ENCODE measurements at regions not wholly inside any gene's neighbourhood (a gene's known extent, or its start where the extent isn't known, plus 50 kb on each side); places are given as distances from the start of the nearest gene placed in this dataset.

DNA sequence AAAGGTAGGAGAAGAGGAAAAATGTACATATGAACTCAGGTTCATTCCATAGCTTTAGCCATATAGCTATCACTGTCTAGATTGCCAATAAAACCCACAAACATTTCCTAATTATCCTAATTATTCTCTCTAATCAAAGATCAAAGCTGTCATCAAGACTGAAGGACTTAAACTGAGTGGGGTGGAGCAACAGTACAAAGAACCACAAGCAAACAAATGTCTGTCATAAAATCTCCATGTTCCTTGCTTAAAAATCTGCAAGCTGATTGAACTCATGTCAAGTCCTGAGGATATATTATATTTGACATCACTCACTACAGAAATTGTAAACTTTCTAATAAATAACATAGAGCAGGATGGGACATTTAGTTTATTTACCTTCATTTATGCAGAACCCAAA is 315.9 kb downstream of the SNX13 start:
- Histone ChIP-seq H3K27ac (ENCODE audit: low read depth, low read length) (no peak overlapping the region), H3K9me3 (ENCODE audit: control insufficient read depth, insufficient read depth, low read depth, low read length) (no peaks in the 10 kb centered on the region), H3K4me1 (ENCODE audit: control insufficient read depth, insufficient read depth, low read length) (0 out of 2 replicates have a peak, but pooled peaks cover 3% of the 10 kb centered on the region), H3K4me3 (ENCODE audit: low read depth, low read length) (no peak overlapping the region), H3K9ac (ENCODE audit: low read length) (no peak overlapping the region), H3K36me3 (ENCODE audit: control insufficient read depth, insufficient read depth, low read length) (no peaks in the 10 kb centered on the region), H3K27me3 (ENCODE audit: control insufficient read depth, insufficient read depth, low read length) (no peaks in the 10 kb centered on the region)

DNA sequence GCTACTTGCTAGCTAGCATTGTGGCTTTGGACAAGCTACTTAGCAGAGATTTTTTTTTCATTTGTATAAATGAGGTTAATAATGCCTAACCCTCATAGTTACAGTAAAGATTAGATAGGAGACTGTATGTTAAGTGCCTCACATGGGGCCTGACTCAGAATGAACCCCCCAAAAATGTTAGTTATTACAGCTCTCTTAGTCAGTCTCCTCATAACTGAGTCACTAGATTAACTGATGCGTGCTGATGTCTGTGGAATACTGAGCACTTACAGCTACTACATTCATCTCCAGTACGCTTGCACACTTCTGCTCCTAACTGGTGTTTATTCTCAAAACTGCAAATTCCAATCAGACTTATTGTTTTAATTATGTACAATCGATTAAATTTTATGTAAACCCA is 315.3 kb downstream of the SNX13 start:
- no peak overlapping the region for H3K9ac ChIP-seq (ENCODE audit: low read length)
- H3K27me3 ChIP-seq (ENCODE audit: control insufficient read depth, insufficient read depth, low read length): no peaks in the 10 kb centered on the region
- H3K9me3 ChIP-seq (ENCODE audit: control insufficient read depth, insufficient read depth, low read depth, low read length): no peaks in the 10 kb centered on the region
- no peak overlapping the region for H3K27ac ChIP-seq (ENCODE audit: low read depth, low read length)
- no peaks in the 10 kb centered on the region for H3K36me3 ChIP-seq (ENCODE audit: control insufficient read depth, insufficient read depth, low read length)
- no peak overlapping the region for H3K4me3 ChIP-seq (ENCODE audit: low read depth, low read length)
- H3K4me1 ChIP-seq (ENCODE audit: control insufficient read depth, insufficient read depth, low read length): 0 out of 2 replicates have a peak, but pooled peaks cover 3% of the 10 kb centered on the region

DNA sequence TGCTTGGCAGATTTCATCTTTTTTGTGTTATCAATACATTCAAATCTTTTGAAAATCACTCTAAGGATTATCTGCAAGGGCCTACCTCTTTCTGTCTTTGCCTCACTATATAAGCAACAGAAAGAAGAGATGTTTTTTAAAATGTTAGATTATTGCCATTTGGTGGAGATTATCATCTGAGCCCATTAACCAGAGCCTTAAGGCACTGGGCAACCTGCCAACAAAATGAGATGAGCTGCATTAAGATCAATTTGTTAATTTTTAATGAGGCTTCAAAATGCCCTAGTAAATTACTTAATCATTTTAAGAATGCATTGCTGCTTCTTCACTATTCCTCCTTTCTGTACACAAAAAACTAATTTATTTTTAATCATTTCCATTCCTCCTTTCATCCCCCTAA is 314.1 kb downstream of the SNX13 start:
- H3K27me3 ChIP-seq (ENCODE audit: control insufficient read depth, insufficient read depth, low read length): no peaks in the 10 kb centered on the region
- H3K4me1 ChIP-seq (ENCODE audit: control insufficient read depth, insufficient read depth, low read length): 0 out of 2 replicates have a peak, but pooled peaks cover 3% of the 10 kb centered on the region
- H3K9ac ChIP-seq (ENCODE audit: low read length): no peak overlapping the region
- H3K27ac ChIP-seq (ENCODE audit: low read depth, low read length): no peak overlapping the region
- no peak overlapping the region for H3K4me3 ChIP-seq (ENCODE audit: low read depth, low read length)
- no peaks in the 10 kb centered on the region for H3K36me3 ChIP-seq (ENCODE audit: control insufficient read depth, insufficient read depth, low read length)
- H3K9me3 ChIP-seq (ENCODE audit: control insufficient read depth, insufficient read depth, low read depth, low read length): no peaks in the 10 kb centered on the region

DNA sequence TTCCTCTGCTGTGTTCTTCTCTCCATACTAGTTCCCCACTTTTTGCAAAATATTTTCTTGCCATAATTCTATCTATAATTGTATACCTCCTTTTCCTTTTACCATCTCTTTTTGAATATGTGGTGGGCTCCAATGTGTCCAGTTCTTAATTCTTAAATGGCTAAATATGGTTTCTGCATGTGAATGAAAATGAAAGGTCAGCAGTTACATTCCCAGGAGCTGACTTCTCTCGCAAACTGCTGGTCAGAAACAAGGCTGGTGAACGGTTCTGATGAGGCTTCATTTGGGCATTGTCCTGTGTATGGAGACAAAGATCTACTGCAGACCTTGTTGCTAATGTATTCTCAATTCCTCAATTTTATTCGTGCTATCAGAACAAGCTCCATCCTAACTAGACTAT is 309.2 kb downstream of the SNX13 start:
- H3K36me3 ChIP-seq (ENCODE audit: control insufficient read depth, insufficient read depth, low read length): no peaks in the 10 kb centered on the region
- no peaks in the 10 kb centered on the region for H3K9me3 ChIP-seq (ENCODE audit: control insufficient read depth, insufficient read depth, low read depth, low read length)
- H3K27ac ChIP-seq (ENCODE audit: low read depth, low read length): no peak overlapping the region
- no peaks in the 10 kb centered on the region for H3K27me3 ChIP-seq (ENCODE audit: control insufficient read depth, insufficient read depth, low read length)
- 0 out of 2 replicates have a peak, but pooled peaks cover 3% of the 10 kb centered on the region for H3K4me1 ChIP-seq (ENCODE audit: control insufficient read depth, insufficient read depth, low read length)
- no peak overlapping the region for H3K4me3 ChIP-seq (ENCODE audit: low read depth, low read length)
- no peak overlapping the region for H3K9ac ChIP-seq (ENCODE audit: low read length)

DNA sequence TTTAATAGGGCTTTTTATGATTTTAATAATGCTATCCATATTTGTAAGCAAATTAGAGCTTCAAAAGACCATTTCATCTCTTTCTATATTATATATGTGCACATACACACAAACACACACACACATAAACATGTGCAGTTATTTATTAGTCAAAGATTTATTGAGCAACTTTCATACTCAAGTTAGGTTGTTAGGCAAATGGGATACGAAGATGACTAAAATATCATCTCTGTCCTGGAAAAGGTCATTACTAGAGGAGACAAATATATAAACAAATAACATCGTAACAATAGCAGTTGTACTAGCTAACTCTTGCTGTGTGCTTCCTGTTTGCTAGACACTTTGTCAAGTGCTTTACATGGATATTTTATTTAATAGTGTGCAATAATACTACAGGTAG is 307.9 kb downstream of the SNX13 start:
- Histone ChIP-seq H3K4me3 (ENCODE audit: low read depth, low read length) (no peak overlapping the region), H3K9me3 (ENCODE audit: control insufficient read depth, insufficient read depth, low read depth, low read length) (no peaks in the 10 kb centered on the region), H3K27me3 (ENCODE audit: control insufficient read depth, insufficient read depth, low read length) (no peaks in the 10 kb centered on the region), H3K27ac (ENCODE audit: low read depth, low read length) (no peak overlapping the region), H3K36me3 (ENCODE audit: control insufficient read depth, insufficient read depth, low read length) (no peaks in the 10 kb centered on the region), H3K4me1 (ENCODE audit: control insufficient read depth, insufficient read depth, low read length) (0 out of 2 replicates have a peak, but pooled peaks cover 3% of the 10 kb centered on the region), H3K9ac (ENCODE audit: low read length) (no peak overlapping the region)

- no peak overlapping the region for H3K9ac ChIP-seq (ENCODE audit: low read length)
- H3K4me1 ChIP-seq (ENCODE audit: control insufficient read depth, insufficient read depth, low read length): 0 out of 2 replicates have a peak, but pooled peaks cover 3% of the 10 kb centered on the region
- H3K9me3 ChIP-seq (ENCODE audit: control insufficient read depth, insufficient read depth, low read depth, low read length): no peaks in the 10 kb centered on the region
- H3K4me3 ChIP-seq (ENCODE audit: low read depth, low read length): no peak overlapping the region
- H3K27ac ChIP-seq (ENCODE audit: low read depth, low read length): no peak overlapping the region
- no peaks in the 10 kb centered on the region for H3K27me3 ChIP-seq (ENCODE audit: control insufficient read depth, insufficient read depth, low read length)
- no peaks in the 10 kb centered on the region for H3K36me3 ChIP-seq (ENCODE audit: control insufficient read depth, insufficient read depth, low read length)
Measured at GRCh38 chr7:17633067-17633466, 307.2 kb downstream of the SNX13 start.

- Histone ChIP-seq H3K36me3 (ENCODE audit: control insufficient read depth, insufficient read depth, low read length) (no peaks in the 10 kb centered on the region), H3K4me3 (ENCODE audit: low read depth, low read length) (no peak overlapping the region), H3K4me1 (ENCODE audit: control insufficient read depth, insufficient read depth, low read length) (no peaks in the 10 kb centered on the region), H3K9me3 (ENCODE audit: control insufficient read depth, insufficient read depth, low read depth, low read length) (peaks cover 3% of the 10 kb centered on the region; the same call in 1 of the 2 replicates), H3K9ac (ENCODE audit: low read length) (no peak overlapping the region), H3K27ac (ENCODE audit: low read depth, low read length) (no peak overlapping the region), H3K27me3 (ENCODE audit: control insufficient read depth, insufficient read depth, low read length) (no peaks in the 10 kb centered on the region)
Measured at GRCh38 chr7:17638727-17639126, 301.6 kb downstream of the SNX13 start.

GRCh38 chr7:17640730-17641377 is 299.4 kb downstream of the SNX13 start:
- H3K9ac ChIP-seq (ENCODE audit: low read length): no peak overlapping the region
- no peaks in the 10 kb centered on the region for H3K27me3 ChIP-seq (ENCODE audit: control insufficient read depth, insufficient read depth, low read length)
- no peak overlapping the region for H3K27ac ChIP-seq (ENCODE audit: low read depth, low read length)
- no peaks in the 10 kb centered on the region for H3K4me1 ChIP-seq (ENCODE audit: control insufficient read depth, insufficient read depth, low read length)
- no peak overlapping the region for H3K4me3 ChIP-seq (ENCODE audit: low read depth, low read length)
- H3K9me3 ChIP-seq (ENCODE audit: control insufficient read depth, insufficient read depth, low read depth, low read length): peaks cover 10% of the 10 kb centered on the region; the same call in 1 of the 2 replicates
- H3K36me3 ChIP-seq (ENCODE audit: control insufficient read depth, insufficient read depth, low read length): no peaks in the 10 kb centered on the region

GRCh38 chr7:17645500-17645899 is 294.8 kb downstream of the SNX13 start:
- no peaks in the 10 kb centered on the region for H3K36me3 ChIP-seq (ENCODE audit: control insufficient read depth, insufficient read depth, low read length)
- H3K27ac ChIP-seq (ENCODE audit: low read depth, low read length): no peak overlapping the region
- peaks cover 10% of the 10 kb centered on the region; the same call in 1 of the 2 replicates for H3K9me3 ChIP-seq (ENCODE audit: control insufficient read depth, insufficient read depth, low read depth, low read length)
- H3K4me1 ChIP-seq (ENCODE audit: control insufficient read depth, insufficient read depth, low read length): no peaks in the 10 kb centered on the region
- no peaks in the 10 kb centered on the region for H3K27me3 ChIP-seq (ENCODE audit: control insufficient read depth, insufficient read depth, low read length)
- no peak overlapping the region for H3K4me3 ChIP-seq (ENCODE audit: low read depth, low read length)
- no peak overlapping the region for H3K9ac ChIP-seq (ENCODE audit: low read length)

- Histone ChIP-seq H3K4me3 (ENCODE audit: low read depth, low read length) (no peak overlapping the region), H3K36me3 (ENCODE audit: control insufficient read depth, insufficient read depth, low read length) (no peaks in the 10 kb centered on the region), H3K27me3 (ENCODE audit: control insufficient read depth, insufficient read depth, low read length) (no peaks in the 10 kb centered on the region)
Measured at GRCh38 chr7:17646253-17646956, 293.9 kb downstream of the SNX13 start.

DNA sequence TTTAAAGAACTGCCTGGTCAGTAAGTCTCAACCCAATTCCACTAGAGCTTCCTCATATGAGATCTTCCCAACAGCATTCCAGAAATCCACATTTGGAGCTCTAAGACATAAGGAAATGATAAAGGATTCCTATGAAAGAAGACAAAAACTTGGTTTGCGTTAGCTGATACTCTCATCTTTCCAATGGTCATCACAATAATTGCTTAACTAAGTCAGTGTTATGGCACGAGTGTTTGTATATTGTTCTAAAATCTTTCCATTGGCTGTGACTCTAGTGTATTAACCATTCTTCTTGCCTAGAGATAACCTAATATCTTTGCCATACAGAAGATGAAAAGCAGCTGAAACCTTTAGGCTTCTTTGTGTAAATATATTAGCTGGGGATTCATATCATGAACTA is 289.0 kb downstream of the SNX13 start:
- H3K27me3 ChIP-seq (ENCODE audit: control insufficient read depth, insufficient read depth, low read length): no peaks in the 10 kb centered on the region
- no peak overlapping the region for H3K27ac ChIP-seq (ENCODE audit: low read depth, low read length)
- H3K9ac ChIP-seq (ENCODE audit: low read length): no peak overlapping the region
- H3K4me3 ChIP-seq (ENCODE audit: low read depth, low read length): no peak overlapping the region
- H3K36me3 ChIP-seq (ENCODE audit: control insufficient read depth, insufficient read depth, low read length): no peaks in the 10 kb centered on the region
- no peaks in the 10 kb centered on the region for H3K9me3 ChIP-seq (ENCODE audit: control insufficient read depth, insufficient read depth, low read depth, low read length)
- 0 out of 2 replicates have a peak, but pooled peaks cover 3% of the 10 kb centered on the region for H3K4me1 ChIP-seq (ENCODE audit: control insufficient read depth, insufficient read depth, low read length)

More at GRCh38 chr7:17646253-17646956, 293.9 kb downstream of the SNX13 start:
- Histone ChIP-seq H3K9me3 (ENCODE audit: control insufficient read depth, insufficient read depth, low read depth, low read length) (peaks cover 10% of the 10 kb centered on the region; the same call in 1 of the 2 replicates), H3K9ac (ENCODE audit: low read length) (no peak overlapping the region), H3K4me1 (ENCODE audit: control insufficient read depth, insufficient read depth, low read length) (no peaks in the 10 kb centered on the region), H3K27ac (ENCODE audit: low read depth, low read length) (no peak overlapping the region)

Measured in HUES6 (cell line).